Lung (tissue), 11 donors: ENCODE measurements at regions not wholly inside any gene's neighbourhood (a gene's known extent, or its start where the extent isn't known, plus 50 kb on each side); places are given as distances from the start of the nearest gene placed in this dataset.

Experiments
- ATAC-seq: fragments of 200-7000 bp; cut with Tn5 transposase; one replicate; pipeline ENCODE4 v1.9.1; 2020; ENCODE audit warnings: moderate number of reproducible peaks; ENCODE audit not compliant: insufficient read depth, low FRiP score
- DNase-seq, 3 donors: peaks; one replicate each; pipeline ENCODE4 v3.0.0-alpha.2; 2013 to 2017
- H3K27ac ChIP-seq, 2 donors: one replicate each; pipeline ENCODE4 v1.5.1; 2013; ENCODE audit warnings: mild to moderate bottlenecking in 2 of 2, moderate library complexity in 2 of 2, control low read depth in 1 of 2, inconsistent platforms in 1 of 2, low read depth in 1 of 2, low read length in 1 of 2
- H3K27me3 ChIP-seq, 3 donors: one replicate each; pipeline ENCODE4 v1.5.1; 2013; ENCODE audit warnings: low read length in 2 of 3; ENCODE audit not compliant: control insufficient read depth in 3 of 3, insufficient read depth in 3 of 3
- H3K36me3 ChIP-seq, 4 donors: one replicate each; pipeline ENCODE4 v1.5.1; 2013; ENCODE audit warnings: low read length in 4 of 4, mild to moderate bottlenecking in 1 of 4, moderate library complexity in 1 of 4; ENCODE audit not compliant: control insufficient read depth in 4 of 4, insufficient read depth in 4 of 4
- H3K4me1 ChIP-seq, 5 donors: one replicate each; pipeline ENCODE4 v1.5.1; 2013; ENCODE audit warnings: low read length in 5 of 5, mild to moderate bottlenecking in 2 of 5, moderate library complexity in 1 of 5; ENCODE audit not compliant: control insufficient read depth in 5 of 5, insufficient read depth in 5 of 5
- H3K4me3 ChIP-seq: one replicate; pipeline ENCODE4 v1.5.1; 2013; ENCODE audit warnings: mild to moderate bottlenecking, control low read depth, moderate library complexity
- H3K9ac ChIP-seq, 2 donors: one replicate each; pipeline ENCODE4 v1.5.1; 2013; ENCODE audit warnings: low read length in 2 of 2, control low read depth in 1 of 2; ENCODE audit not compliant: insufficient read depth in 1 of 2
- H3K9me3 ChIP-seq, 4 donors: one replicate each; pipeline ENCODE4 v1.5.1; 2013; ENCODE audit warnings: low read length in 3 of 4, mild to moderate bottlenecking in 1 of 4, moderate library complexity in 1 of 4; ENCODE audit not compliant: control insufficient read depth in 4 of 4, insufficient read depth in 3 of 4
- CTCF ChIP-seq: IDR thresholded peaks from 2 replicates; pipeline ENCODE4 v1.5.1; 2012; ENCODE audit warnings: mild to moderate bottlenecking; ENCODE audit errors: control extremely low read depth, extremely low read depth
- WGBS, 2 donors: extraction: QIAGEN DNeasy Blood & Tissue Kit; methylation state at CpG; one replicate each; pipeline ENCODE4 v1.1.7; 2013; 5-methylcytosine and 5-hydroxymethylcytosine counted together
- donor health status: control.
- donor health status: control.
- donor health status: Bipolar disorder and iron deficiency.
- donor health status: healthy.
- donor health status: DM: yes; HTN: yes; CAD: no.

DNA sequence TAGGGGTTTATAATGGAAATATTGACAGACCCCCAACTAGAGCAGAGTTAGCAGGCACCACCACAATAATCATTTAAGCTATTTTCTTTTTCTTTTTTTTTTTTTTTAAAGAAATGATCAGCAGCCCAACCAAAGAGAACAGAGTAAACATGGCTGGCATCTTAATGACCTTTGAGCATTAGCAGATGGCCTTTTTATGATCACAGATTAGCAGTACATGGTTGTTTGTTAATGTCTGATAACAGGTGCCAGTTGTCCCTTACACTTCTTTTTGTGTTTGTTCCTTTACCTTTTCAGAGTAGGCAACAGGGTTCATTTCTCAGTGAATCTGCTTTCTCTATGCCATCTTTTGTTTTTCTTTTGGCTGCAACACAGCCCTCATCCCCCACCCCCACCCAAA lies 747.0 kb downstream of the BCL11A start:
- no peak for DNase-seq
- Histone ChIP-seq H3K27ac (no peak overlapping the region), H3K4me1 (no peaks in the 10 kb centered on the region), H3K4me3 (no peak overlapping the region), H3K36me3 (no peaks in the 10 kb centered on the region), H3K9ac (no peak overlapping the region), H3K27me3 (no peaks in the 10 kb centered on the region), H3K9me3 (peaks cover 0 to 4% (median 0%) of the 10 kb centered on the region in 4 donors)
- no peak for TF ChIP-seq CTCF
- ATAC-seq, result no peak

GRCh38 chr2:59804732-59805131 lies 748.7 kb downstream of the BCL11A start:
- Histone ChIP-seq H3K4me1 (no peaks in the 10 kb centered on the region), H3K27me3 (no peaks in the 10 kb centered on the region), H3K4me3 (no peak overlapping the region), H3K9me3 (peaks cover 0 to 4% (median 0%) of the 10 kb centered on the region in 4 donors), H3K9ac (no peak overlapping the region), H3K27ac (no peak overlapping the region), H3K36me3 (no peaks in the 10 kb centered on the region)
- ATAC-seq (no peak), DNase-seq (no peak)
- WGBS, 2 donors, result 61 to 84% methylated on average over 6 of the region's 6 CpGs
- TF ChIP-seq CTCF, result no peak

DNA sequence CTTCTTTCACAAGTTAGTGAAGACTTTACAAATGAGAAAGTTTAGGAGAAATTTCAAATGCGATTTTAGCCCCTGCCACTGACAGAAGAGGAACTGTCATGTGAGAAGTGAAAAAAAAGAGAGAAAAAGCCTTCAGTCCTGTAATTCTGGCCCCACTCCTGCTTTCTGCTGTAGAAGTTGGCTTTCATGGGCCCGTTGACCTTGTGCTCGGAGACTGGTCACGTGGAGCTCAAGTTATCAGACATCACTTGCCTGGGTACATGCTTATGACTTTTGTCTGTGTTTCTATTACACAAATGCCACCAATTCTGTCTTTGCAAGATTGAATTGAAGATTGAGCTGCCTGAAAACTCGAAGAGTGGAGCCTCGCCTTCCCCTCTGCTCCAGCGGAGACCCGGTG lies 749.9 kb downstream of the BCL11A start:
- H3K9ac ChIP-seq, result no peak overlapping the region
- no peak for ATAC-seq
- H3K27ac ChIP-seq, result no peak overlapping the region
- H3K4me3 ChIP-seq, result no peak overlapping the region
- 79 to 81% methylated on average over 8 of the region's 8 CpGs for WGBS, 2 donors
- no peaks in the 10 kb centered on the region for H3K36me3 ChIP-seq
- H3K4me1 ChIP-seq, result no peaks in the 10 kb centered on the region
- peaks cover 0 to 4% (median 0%) of the 10 kb centered on the region in 4 donors for H3K9me3 ChIP-seq
- TF ChIP-seq CTCF, result no peak
- no peaks in the 10 kb centered on the region for H3K27me3 ChIP-seq
- DNase-seq, result no peak

- no peak for TF ChIP-seq CTCF
- H3K27me3 ChIP-seq, result no peaks in the 10 kb centered on the region
- H3K36me3 ChIP-seq, result no peaks in the 10 kb centered on the region
- no peak for DNase-seq
- H3K9me3 ChIP-seq, result peaks cover 0 to 4% (median 0%) of the 10 kb centered on the region in 4 donors
- H3K9ac ChIP-seq, result no peak overlapping the region
- no peaks in the 10 kb centered on the region for H3K4me1 ChIP-seq
- ATAC-seq, result no peak
- 94 to 95% methylated on average over 9 of the region's 9 CpGs for WGBS, 2 donors
- H3K27ac ChIP-seq, result no peak overlapping the region
- H3K4me3 ChIP-seq, result no peak overlapping the region
These were observed 754.7 kb downstream of the BCL11A start for GRCh38 chr2:59798687-59799232.
